Loucy (cell line): ENCODE measurements at regions not wholly inside any gene's neighbourhood (a gene's known extent, or its start where the extent isn't known, plus 50 kb on each side); places are given as distances from the start of the nearest gene placed in this dataset.

Experiments
- CTCF ChIP-seq: fragments of 200-600 bp; sonication (generic); conservative IDR thresholded peaks from 2 replicates; pipeline ENCODE4 v1.5.1; 2014; ENCODE audit warnings: mild to moderate bottlenecking, antibody characterized with exemption, low read length
- EZH2phosphoT487 ChIP-seq: fragments of 200-600 bp; IDR thresholded peaks from 2 replicates; pipeline ENCODE4 v1.6.1; 2018; ENCODE audit warnings: antibody characterized with exemption, mild to moderate bottlenecking, moderate library complexity, borderline replicate concordance

- TF ChIP-seq CTCF (no peak), EZH2phosphoT487 (no peak)
These were observed 426.4 kb downstream of the PDGFC start for GRCh38 chr4:156545003-156545785.
